ENCODE measurements at regions not wholly inside any gene's neighbourhood (a gene's known extent, or its start where the extent isn't known, plus 50 kb on each side); places are given as distances from the start of the nearest gene placed in this dataset.

DNA sequence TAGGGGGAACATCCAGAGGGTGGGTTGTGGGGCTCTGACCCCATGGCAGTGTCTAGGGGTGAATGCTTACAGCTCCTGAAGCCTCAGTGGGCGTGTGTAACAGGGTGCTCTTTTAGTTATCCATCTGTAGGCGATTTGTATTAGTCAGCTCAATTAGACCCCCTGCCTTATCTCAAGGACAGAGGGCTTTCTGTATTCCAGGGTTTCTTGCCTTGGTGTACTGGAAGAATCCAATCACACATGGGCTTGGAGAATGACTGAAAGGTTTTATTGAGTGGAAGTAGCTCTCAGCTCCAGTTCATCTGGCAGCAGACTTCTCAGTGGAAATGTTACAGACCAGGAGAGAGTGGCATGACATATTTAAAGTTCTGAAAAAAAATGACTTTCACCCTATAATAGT lies 334.0 kb upstream of the GCFC2 start:
- DNase-seq (ENCODE audit: low spot score) (no peak), ATAC-seq (ENCODE audit: low FRiP score) (no peak)
- TF ChIP-seq CTCF (IDR thresholded peaks at IDR 0.05), result no peak

DNA sequence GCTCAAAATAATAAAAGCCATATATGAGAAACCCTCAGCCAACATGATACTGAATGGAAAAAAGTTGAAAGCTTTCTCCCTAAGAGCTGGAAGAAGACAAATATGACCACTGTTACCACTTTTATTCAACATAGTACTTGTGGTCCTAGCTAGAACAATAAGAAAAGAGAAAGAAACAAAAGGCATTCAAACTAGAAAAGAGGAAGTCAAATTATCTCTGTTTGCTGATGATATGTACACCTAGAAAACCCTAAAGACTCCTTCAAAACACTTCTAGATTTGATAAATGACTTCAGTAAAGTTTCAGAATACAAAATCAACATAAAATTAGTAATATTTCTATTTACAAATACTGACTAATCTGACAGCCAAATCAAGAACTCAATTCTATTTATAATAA lies 328.8 kb upstream of the GCFC2 start:
- no peak for ATAC-seq (ENCODE audit: low FRiP score)
- no peak for DNase-seq (ENCODE audit: low spot score)

GRCh38 chr2:76027761-76028160 lies 317.0 kb upstream of the GCFC2 start:
- no peak for TF ChIP-seq CTCF (IDR thresholded peaks at IDR 0.05)
- DNase-seq (ENCODE audit: low spot score), result no peak

More for the DNA sequence above, 328.8 kb upstream of the GCFC2 start:
- no peak for TF ChIP-seq CTCF (IDR thresholded peaks at IDR 0.05)

GRCh38 chr2:76019128-76019527 lies 308.4 kb upstream of the GCFC2 start:
- DNase-seq (ENCODE audit: low spot score), result no peak
- TF ChIP-seq CTCF (IDR thresholded peaks at IDR 0.05), result no peak
- no peak for ATAC-seq (ENCODE audit: low FRiP score)

More at GRCh38 chr2:76027761-76028160, 317.0 kb upstream of the GCFC2 start:
- no peak for ATAC-seq (ENCODE audit: low FRiP score)

DNA sequence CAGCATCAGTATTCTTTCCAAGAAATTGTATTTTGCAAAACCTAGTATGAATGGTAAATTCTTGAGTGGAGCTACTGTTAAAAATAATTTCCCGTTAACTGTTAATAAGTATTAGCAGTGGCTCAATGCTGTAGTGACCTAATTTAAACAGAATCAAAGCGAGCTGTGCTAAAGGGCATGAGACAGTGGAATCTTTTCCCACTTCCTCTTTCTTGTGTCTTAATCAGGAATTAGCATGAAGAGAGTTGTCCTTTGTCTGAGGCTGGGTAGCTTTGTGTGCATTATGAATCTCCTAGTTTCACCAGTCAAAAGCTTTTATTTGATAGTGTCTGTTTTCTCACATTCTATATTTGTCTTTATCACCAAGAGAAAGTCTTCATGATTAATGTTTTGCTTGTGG lies 298.8 kb upstream of the GCFC2 start:
- DNase-seq (ENCODE audit: low spot score) (no peak), ATAC-seq (ENCODE audit: low FRiP score) (no peak)
- TF ChIP-seq CTCF (IDR thresholded peaks at IDR 0.05), result no peak

GRCh38 chr2:76008001-76008702 lies 297.4 kb upstream of the GCFC2 start:
- no peak for DNase-seq (ENCODE audit: low spot score)
- TF ChIP-seq CTCF (IDR thresholded peaks at IDR 0.05), result no peak
- ATAC-seq (ENCODE audit: low FRiP score), result no peak

DNA sequence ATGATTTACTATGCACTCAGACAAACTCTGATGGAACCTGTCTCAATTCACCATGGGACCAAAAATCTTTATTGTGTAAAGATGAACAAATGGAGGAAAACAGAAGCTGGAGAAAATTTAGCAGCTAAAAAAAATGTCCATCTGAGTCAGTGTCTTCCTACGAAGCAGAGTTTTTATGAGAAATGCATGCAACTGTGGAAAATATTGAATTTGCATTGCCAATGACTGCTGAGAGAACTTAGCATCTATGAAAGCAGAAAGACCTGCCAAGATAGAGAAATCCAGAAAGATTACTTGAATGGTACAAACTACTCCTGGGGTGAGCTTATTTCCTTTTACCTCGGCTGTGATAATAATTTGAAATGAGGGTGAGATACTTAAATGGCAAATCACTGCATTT lies 289.7 kb upstream of the GCFC2 start:
- TF ChIP-seq CTCF (IDR thresholded peaks at IDR 0.05), result no peak
- DNase-seq (ENCODE audit: low spot score) (no peak), ATAC-seq (ENCODE audit: low FRiP score) (no peak)

All from omental fat pad (tissue), 3 donors.